Gastrocnemius medialis (tissue), 4 donors: ENCODE measurements at regions not wholly inside any gene's neighbourhood (a gene's known extent, or its start where the extent isn't known, plus 50 kb on each side); places are given as distances from the start of the nearest gene placed in this dataset.

Source experiments
- CTCF ChIP-seq, 5 experiments: fragments of 450-650 bp in 3 of 5; fragments of 200-600 bp in 2 of 5; sonication (generic) in 2 of 5; IDR thresholded peaks in 4 of 5; conservative IDR thresholded peaks in 1 of 5; 1 replicate in 4 of 5; 2 replicates in 1 of 5; pipeline ENCODE4 v1.5.1; 2016 to 2019; ENCODE audit warnings: antibody characterized with exemption in 5 of 5, mild to moderate bottlenecking in 3 of 5, moderate library complexity in 3 of 5
- POLR2A ChIP-seq, 2 donors: fragments of 450-650 bp; IDR thresholded peaks; one replicate each; pipeline ENCODE4 v1.6.1; 2017; ENCODE audit warnings: antibody characterized with exemption in 2 of 2, mild to moderate bottlenecking in 2 of 2, moderate library complexity in 2 of 2

- TF ChIP-seq CTCF (IDR thresholded peaks at IDR 0.05 in 4 of 5, conservative IDR thresholded peaks at IDR 0.05 in 1 of 5) (no peak), POLR2A (IDR thresholded peaks at IDR 0.05) (no peak)
Measured at GRCh38 chr20:11003341-11003740, 329.5 kb upstream of the JAG1 start.
